ENCODE measurements at regions not wholly inside any gene's neighbourhood (a gene's known extent, or its start where the extent isn't known, plus 50 kb on each side); places are given as distances from the start of the nearest gene placed in this dataset.

DNA sequence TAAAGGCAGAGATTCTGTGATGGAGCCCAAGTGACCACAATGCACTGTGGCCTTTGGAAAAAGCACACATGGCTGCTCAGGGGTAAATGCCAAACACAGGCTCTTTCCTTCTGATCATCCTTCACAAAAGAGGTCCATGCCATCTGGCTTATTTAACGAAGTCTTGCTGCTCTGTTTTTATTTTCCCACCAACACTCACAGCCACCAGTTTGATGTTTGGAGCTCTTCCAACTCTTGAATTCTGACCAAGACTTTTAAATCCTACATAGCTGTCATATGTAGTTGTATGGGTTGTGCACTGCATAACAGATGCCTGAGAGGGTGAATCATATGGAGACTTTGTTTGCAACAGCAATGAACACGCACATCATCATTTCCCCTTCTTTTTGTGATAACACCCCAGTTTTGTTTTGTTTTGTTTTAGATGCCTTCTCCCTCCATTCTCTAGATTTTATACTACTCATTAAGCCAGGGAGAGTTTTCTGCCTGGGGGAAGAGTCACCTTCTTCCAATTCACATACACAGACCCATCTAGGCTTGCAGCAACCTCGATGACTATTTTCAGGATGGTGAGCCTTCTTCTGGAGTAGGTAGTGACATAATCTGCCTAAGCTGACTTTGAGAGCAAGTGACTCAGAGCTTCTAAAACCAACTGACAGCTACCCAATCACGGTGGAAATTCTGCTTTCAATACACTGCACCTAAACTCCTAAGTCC, 145.2 kb upstream of the WSCD2 start:
- DNase-seq = no peak

DNA sequence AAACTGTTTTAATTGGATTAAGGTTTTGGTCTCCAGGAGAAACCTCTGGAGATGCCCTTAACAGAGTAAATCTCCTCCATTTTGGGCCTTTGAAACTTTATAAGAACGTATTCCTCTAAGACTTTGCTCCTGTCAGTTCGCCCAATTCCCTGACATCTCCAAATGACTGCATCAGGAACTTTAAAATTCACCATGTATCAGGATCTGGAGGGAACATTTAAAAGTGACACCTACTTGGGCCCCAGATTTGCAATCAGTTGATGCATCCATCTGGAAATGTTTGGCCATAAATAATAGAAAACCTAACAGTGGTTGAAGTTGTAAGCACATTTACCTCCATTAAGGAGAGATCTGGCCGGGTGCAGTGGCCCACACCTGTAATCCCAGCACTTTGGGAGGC, 144.1 kb upstream of the WSCD2 start:
- no peak for DNase-seq

DNA sequence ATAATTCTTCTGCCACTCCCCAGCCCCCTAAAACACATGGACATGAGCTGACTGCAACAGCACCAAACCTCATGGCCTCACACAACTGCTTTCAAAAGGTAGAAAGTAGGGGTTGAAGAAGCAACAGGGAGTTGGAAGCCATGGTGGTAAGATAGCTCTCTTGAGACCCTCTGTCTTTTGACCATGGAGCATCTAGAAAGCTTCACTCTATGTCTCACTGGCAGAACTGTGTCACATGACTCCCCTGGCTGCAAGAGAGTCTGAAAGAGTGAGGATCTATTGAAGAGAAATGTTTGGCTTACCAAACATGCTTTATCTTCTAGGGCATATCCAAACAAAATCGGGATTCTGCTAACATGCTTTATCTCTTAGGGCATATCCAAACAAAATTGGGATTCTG, 142.9 kb upstream of the WSCD2 start:
- DNase-seq = no peak

DNA sequence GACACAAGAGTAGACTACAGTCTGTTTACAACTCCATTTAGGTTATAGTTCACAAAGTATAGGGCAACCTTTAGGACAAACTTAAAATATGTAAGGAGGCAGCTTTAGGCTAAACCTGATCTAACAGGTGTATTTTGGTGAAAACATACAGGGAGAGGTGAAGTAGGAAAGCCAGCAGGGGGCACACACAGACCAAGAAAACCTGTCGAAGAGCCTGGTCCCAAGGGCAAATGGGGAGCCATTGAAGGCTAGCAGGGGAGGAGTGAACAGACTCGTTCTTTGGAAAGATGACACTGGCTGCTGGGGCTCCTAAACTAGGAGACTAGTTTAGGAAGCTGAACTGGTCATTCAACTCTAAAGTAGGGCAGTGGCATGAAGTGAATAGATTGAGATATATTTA, 138.8 kb upstream of the WSCD2 start:
- DNase-seq = peak; percentile 9

DNA sequence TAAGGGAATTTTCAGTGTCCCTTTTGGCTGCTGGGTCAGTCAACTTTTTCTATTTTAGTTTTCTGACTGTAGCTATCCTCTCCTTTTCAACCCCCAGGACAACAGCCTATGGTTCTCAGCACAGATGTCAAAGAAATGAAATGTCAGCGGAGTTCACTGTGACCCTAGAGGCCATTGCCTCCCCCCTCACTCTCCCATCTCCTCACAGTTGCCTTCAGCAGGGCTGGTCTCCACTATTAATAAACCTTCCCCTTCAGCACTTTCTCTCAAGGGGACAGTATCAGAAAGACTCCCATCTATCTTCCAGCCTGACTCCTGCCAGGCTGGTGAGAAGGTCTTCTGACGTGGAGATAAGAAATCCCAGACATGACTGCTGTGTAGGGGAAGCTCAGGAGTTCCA, 137.1 kb upstream of the WSCD2 start:
- DNase-seq = no peak

DNA sequence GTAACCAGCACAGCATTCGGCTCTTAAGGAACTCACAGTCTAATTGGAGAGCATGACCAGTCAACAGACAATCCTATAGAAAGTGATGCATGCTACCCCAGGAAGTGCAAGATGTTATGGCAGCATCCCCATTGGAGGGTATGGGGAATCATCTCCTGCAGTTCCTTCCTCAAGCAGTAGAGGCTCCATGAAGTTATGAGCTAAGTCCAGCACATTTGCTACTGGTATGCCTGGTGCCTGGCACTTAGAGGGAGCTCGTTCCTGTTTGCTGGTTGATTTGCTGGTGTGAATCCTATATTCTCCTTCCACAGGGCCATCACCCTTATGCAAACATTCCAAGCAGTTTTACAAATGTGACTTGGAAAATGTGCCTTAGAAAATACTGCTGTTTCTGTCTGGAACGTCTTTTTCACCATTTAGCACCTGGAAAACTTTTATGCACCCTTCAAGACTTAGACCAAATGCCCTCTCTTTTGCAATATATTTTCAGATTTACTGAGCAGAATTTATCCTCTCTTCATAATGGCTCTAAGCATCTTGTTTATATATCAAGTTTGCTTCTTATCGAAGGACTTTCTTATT, 136.1 kb upstream of the WSCD2 start:
- DNase-seq = no peak

DNA sequence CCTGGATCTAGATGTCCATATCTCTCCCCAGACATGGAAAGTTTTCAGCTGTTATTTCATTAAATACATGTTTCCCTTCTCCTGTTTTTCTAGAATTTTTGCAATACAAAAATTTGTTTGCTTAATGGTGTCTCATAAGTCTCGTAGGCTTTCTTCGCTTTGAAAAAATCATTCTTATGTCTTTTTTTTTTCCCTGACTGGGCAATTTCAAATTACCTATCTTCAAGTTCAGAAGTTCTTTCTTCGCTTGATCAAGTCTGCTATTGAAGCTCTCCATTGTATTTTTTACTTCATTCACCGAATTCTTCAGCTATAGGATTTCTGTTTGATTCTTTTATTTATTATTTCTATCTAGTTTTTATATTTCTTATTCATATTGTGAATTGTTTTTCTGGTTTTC, 130.2 kb upstream of the WSCD2 start:
- DNase-seq = no peak

DNA sequence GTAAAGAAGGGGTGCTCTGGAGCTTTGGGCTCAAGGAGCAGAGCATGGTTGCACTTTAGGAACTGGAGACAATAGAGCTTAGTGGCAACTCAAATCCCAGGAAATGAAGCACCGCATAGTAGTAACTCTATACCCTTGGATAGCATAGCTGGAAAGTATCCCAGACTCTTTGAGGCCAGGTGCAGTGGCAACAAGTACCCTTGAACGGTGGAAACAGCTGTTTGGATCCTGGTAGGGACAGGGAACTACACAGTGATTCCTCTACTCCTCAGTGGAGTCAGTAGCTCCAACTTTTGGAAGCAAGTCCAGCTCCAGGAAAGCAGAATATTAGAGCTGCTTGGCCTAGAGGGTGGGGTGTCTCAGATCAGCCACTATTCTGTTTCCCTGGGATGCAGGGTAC, 129.0 kb upstream of the WSCD2 start:
- no peak for DNase-seq

DNA sequence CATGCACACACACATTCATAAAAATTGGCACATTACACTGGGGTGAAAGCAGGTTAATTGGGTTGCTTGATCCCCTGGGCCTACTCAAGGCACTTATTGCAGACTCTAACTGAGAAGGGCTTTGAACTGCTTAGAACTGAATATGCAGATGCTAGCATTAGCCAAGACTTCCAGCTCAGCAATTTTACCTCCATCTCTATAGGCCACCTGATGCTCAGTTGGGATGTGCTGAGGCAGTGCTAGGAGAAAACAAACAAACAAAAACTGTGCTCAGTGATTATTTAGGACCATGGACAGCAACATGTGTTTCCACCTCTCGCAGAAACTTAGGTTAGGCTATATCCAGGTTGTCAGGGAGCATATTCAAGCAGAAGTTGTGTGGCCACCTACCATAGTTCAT, 124.8 kb upstream of the WSCD2 start:
- DNase-seq = no peak

DNA sequence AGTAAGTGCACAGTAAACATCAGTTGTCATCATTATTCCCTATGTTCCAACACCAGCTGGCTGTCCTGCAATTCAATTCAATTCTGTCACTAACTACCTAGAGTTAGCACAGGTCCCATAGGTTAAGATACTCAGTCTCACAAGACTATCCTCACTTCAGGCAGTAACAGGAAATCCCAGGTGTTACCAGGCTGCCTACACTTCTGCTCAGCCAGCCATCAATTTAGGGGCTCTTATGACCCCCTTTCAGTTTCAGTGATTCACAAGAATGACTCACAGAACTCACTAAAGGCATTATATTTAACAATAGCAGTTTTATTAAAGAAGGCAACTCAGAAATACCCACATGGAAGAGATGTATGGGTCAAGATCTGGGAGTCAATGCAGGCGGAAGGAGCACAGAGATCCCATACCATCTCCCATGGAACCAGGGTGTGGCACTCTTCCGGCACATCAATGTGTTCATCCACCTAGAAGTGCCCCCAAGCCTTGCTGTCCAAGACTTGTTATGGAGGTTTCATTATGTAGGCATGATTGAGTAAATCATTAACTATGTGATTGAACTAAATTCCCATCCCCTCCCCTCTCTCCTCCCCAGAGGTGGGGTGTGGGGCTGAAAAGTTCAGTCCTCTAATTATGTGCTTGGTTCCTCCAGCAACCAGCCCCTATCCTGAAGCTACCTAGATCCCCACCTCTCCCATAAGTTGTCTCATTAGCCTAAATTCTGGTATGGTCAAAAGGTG, 120.8 kb upstream of the WSCD2 start:
- DNase-seq = no peak

DNA sequence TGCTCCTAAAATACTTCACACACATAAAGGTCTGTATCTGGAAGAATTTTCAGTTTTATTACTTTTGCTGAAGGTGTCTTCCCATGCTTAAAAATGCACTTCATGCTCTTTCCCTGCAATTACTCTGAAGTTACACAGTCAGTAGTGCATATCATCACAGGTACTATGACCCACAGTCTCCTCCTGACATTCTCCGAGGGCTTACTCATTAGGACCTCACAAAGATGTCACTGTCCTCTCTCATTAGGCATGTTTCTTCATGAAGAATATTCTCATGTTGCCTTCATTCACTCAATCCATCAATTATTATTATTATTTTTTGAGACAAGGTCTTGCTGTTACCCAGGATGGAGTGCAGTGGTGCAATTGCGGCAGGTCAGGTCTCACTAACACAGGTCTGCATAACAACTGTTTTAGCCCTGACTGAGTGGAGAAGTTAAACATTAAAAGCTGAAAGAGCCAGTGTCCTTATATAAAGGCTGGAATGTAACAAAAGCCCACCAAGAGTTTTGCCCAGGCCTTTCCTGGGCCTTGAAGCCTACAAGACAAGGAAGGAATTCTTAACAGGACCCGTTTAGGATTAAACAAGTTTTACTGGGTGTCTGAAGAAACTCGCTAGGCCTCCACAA, 119.5 kb upstream of the WSCD2 start:
- DNase-seq = no peak

DNA sequence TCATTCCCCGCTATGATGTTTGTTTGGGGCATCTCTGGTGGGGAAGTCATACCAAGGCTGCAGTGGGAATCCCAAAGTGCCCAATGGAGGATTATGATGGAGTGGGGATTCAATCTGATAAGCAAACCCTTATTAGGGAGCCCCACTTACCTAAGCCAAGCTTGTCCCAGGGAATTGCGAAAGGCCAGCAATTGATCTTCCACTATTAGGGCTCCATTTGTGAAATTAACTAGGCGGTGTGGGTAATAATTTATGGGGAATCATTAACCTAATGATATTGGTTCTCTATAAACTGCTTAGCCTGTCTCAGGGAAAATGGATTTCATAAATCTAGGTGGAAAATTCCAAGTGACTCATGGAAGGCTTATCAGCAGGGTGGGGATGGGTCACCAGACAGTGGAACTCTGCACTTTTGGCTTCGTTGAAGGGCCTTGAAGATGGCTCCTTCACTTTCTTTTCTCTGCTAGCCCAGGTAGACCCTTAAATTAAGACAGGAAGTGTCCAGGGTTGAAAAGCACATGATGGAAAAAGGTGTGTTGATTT, 113.0 kb upstream of the WSCD2 start:
- DNase-seq = no peak

DNA sequence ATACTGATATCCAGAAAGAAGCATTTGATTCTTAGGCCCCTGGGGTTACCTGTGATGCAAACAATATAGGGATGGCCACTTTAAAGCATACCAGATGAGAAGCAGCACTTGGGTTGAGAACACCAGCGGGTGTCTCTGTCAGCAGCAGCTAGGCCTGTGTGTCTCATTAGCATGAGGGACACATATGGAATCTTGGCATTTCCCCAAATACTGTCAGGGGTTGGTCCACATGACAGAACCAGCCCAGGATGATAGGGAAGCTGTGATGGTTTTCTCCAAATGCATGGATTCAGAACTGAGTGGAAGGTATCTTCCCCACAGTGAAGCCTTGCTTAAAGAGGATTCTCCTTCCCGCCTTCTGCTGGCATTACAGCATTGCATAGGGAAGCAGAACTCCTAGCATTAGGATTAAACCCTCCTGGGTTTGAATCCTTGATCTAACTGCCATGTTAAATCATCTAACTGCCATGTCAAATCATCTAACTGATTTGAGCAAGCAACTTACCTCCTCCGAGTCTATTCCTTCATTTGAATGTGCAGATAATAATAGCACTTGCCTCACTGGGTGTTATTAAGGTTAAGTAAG, 111.5 kb upstream of the WSCD2 start:
- DNase-seq = no peak

DNA sequence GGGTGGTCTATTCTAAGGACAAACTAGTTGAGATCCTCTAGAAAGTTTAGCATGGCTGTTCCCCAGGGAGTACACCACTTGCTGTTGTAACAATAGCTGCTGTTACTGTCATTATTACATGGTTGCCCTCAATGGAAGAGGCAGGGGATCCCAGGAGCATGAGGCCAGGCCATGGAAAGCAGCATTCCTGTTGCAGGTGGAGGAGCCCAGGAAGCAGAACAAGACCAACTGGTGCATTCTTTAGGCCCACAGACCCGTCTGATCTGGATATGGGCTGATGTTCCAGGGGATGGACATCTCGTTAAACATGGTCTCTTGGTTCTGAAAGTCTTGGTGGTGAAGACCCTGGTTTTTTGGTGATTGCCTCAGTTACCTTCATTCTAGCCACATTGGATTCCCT, 109.2 kb upstream of the WSCD2 start:
- no peak for DNase-seq

DNA sequence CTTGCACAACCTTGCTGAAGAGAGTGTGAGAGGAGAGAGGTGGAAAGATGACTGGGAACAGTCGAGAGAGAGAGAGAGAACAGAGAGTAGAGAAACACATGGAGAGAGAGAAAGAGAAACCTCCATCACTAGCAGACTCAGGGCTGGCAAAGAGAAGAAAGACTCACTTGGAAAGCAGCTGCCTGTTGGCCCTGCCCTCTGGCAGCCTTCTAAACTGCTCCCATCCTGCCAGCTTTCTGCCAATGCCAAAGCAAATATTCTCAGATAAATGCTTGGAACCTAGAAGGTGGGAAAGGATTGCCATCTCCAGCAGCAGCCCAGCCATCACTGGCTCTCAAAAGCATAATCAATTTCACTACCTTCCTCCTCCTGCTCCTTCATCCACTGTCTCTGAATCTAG, 107.9 kb upstream of the WSCD2 start:
- no peak for DNase-seq

DNA sequence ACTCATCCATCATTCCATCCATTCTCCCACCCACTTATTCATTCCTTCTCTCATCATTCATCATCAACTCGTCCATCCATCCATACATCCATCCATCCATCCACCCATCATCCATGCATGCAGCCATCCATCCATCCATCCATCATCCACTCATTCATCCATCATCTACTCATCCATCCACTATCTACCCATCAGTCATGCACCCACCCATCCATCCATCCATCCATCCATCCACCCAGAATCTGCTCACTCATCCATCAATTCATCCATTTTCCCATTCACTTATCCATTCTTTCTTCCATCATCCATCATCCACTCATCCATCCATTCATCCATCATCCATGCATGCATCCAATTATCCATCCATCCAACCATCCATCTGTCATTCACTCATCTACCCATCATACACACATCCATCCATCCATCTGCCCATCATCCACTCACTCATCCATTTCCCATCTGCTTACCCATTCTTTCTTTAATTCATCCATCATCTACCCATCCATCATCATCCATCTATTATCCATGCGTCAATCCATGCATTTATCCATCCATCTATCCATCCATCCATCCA, 107.1 kb upstream of the WSCD2 start:
- no peak for DNase-seq

DNA sequence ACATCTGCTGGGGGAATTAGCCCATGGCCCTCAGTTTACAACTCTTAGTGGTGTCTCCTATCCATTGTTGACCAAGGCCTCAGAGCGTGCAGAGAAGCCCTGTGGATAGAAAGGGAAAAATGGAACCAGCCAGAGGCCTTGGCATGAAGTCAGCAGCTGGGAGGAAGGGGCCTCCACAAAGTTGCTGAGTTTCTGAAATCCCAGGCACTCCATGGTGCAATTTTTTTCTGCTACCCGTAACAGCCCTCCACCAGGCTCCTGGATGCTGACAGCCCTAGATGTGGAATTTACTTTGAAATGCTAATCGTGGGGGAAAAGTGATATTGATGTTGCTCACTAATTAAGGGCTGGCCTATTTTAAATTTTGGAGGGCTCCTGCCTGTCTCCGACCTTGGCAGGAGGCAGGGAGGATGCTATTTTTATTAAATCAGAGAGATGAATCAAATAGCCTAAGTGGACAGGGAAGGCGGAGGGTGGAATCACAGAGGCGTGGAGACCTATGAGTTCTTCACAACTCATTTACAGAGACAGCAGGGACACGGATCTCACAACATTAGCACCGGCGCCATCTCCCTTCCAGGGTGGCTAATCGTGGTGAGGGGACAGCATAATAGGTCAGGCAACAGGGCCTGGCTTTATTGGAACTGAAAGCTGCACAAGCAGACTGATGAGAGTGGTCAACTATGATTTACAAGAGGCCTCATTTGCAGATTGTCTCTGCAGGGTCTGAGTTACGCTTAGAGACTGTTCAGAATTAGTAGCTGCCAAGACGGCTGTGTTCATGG, 99.8 kb upstream of the WSCD2 start:
- no peak for DNase-seq

DNA sequence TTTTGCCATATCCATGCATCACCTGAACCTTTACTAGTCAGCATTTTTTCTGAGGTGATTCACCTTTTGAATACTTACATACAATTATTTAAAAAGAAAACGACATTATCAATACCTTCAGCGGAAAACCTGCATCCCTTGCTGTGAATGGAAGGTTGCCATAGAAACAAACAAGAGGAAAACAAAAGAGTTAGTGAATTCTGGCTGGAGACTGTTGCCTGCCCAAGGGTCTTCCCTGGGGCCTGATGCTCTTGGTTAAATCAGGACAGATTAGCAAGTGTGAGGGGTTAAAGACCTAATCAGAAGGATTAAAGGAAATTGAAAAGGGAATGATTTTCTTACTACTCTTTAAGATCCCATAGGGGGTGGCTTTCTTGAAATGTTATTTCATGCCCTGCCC, 96.0 kb upstream of the WSCD2 start:
- DNase-seq = no peak

DNA sequence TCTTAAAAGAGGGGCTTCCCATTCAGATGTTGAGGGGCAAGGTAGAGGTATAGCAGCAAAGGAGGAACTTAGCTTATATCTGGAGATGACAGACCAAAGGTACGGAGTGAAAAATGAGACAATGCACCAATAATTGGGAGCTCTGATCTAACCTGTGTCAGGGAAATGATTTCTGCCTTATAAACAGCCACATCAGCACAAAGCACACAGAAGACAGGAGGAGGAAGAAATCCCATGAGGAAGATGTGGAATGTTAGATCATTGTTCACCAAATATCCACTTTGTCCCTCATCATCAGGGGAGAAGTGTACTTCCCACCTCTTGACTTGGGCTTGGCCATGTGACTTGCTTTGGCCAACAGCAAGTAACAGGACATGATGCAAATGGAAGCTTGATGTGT, 93.7 kb upstream of the WSCD2 start:
- DNase-seq = no peak

DNA sequence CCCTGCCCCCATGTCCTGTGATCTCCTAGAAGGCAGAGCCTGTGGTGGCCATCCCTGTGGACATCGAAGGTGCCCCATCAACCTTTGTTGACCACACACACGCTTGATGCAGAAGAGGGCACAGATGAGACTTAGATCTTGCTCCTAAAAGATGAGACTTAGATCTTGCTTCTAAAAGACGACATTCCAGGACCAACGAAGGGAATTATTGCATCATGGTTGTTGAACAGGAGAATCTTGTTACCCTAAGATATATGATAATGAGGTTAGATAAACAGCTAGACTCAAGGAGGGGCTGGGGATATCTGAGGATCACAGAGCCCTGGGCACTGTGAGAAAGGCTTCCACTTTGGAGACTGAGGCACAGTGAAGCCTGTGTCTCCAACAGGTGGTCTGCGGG, 91.1 kb upstream of the WSCD2 start:
- DNase-seq = no peak

DNA sequence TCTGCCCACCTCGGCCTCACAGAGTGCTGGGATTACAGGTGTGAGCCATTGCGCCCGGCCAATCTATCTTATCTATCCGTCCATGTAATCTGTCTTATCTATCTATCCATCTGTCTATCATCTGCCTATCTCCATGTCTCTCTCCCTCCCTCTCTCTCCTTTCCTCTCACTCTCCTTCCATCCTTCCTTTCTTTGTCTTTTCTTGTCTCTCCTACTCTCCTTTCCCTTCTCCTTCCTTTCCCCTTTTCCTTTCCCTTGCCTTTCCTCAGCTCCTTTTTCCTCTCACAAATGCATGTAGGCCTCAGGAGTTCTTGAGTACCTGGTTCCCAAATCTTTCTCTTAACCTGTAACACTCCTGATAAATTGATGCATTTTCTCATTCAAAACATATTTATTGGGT, 89.3 kb upstream of the WSCD2 start:
- DNase-seq = no peak

DNA sequence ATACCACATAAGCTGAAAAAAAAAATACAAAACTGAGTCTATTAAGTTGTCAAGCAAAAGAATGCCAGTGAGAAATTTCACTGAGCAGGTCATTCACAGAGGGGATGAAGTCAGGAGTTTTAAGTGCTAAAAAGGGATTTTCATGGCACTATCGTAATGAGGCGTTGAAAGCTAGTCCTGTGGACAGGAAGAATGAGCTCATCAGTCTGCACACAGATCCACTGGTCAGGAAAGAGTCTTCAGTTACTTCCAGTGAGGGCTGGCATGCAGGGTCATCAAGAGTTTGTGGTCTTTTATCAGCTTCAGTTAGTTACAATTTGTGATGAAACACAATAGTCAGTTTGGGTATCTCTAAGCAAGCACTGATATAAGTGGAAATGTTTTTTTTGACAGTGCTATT, 88.1 kb upstream of the WSCD2 start:
- no peak for DNase-seq
